HAP-1 (cell line): ENCODE measurements at regions not wholly inside any gene's neighbourhood (a gene's known extent, or its start where the extent isn't known, plus 50 kb on each side); places are given as distances from the start of the nearest gene placed in this dataset.

ENCODE experiments used
- DNase-seq, 2 experiments: peaks; one replicate each; pipeline ENCODE4 v3.0.0-alpha.2; 2016 to 2020; ENCODE audit warnings: low spot score in 2 of 2
- H3K27me3 ChIP-seq: fragments of 250-450 bp; sonication (Bioruptor Pico); 2 replicates; pipeline ENCODE4 v1.5.1; 2020; ENCODE audit warnings: low read depth, mild to moderate bottlenecking, moderate library complexity
- H3K36me3 ChIP-seq: fragments of 250-450 bp; sonication (Bioruptor Pico); replicated peaks from 2 replicates; pipeline ENCODE4 v1.5.1; 2020; ENCODE audit warnings: mild to moderate bottlenecking
- H3K4me1 ChIP-seq: fragments of 250-450 bp; sonication (Bioruptor Pico); 2 replicates; pipeline ENCODE4 v1.5.1; 2020; ENCODE audit warnings: mild to moderate bottlenecking
- H3K4me3 ChIP-seq: fragments of 250-450 bp; sonication (Bioruptor Pico); 2 replicates; pipeline ENCODE4 v1.5.1; 2020; ENCODE audit warnings: mild to moderate bottlenecking, moderate library complexity
- H3K9me3 ChIP-seq: fragments of 250-450 bp; sonication (Bioruptor Pico); 2 replicates; pipeline ENCODE4 v1.5.1; 2020; ENCODE audit warnings: mild to moderate bottlenecking, moderate library complexity
- in situ Hi-C: fragments of 300-500 bp; cut with MboI; formaldehyde crosslinking; loops from 3 replicates; pipeline ENCODE4 v1.14.3; 2020; ENCODE audit warnings: low sequenced_read_pairs, inconsistent platforms, mixed read lengths

DNA sequence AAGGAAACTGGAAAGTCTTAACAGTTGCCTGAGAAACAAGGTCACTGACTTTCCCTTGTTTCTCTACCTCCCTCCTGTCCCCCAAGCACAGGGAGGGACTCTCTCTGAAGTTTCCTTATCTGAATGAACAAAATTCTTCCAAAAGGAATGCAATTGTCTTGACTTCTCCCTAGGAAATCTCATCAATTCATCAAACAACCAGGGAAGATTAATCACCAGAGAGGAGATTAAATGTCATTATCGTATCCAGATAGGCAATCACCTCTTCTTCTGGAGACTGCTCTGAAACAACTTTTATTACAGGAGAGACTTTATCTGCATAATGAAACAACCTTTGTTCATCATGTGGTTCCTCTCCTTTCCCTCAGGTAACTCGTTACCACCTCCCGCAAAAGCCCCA, 431.4 kb downstream of the SLC16A7 start:
- H3K4me1 ChIP-seq: no peaks in the 10 kb centered on the region
- no peaks in the 10 kb centered on the region for H3K27me3 ChIP-seq
- no peaks in the 10 kb centered on the region for H3K9me3 ChIP-seq
- H3K4me3 ChIP-seq: no peak overlapping the region
- H3K36me3 ChIP-seq: no peaks in the 10 kb centered on the region
- in situ Hi-C loops: no loop called here
- DNase-seq: no peak

DNA sequence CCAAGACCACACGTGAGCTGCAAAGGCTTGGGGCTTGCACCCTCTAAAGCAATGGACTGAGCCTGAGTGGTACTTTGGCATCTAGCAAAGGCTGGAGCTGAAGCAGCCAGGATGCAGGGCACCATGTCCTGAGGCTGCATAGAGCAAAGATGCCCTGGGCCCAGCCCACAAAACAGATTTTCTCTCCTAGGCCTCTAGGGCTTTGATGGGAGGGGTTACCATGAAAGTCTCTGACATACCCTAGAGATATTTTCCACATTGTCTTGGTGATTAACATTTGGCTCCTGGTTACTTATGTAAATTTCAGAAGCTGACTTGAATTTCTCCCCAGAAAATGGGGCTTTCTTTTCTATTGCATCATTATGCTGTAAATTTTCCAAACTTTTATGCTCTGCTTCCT, 438.3 kb downstream of the SLC16A7 start:
- H3K4me1 ChIP-seq: no peaks in the 10 kb centered on the region
- no peak for DNase-seq
- no peaks in the 10 kb centered on the region for H3K36me3 ChIP-seq
- H3K27me3 ChIP-seq: no peaks in the 10 kb centered on the region
- in situ Hi-C loops: no loop called here
- H3K9me3 ChIP-seq: no peaks in the 10 kb centered on the region; the same call in 1 of the 2 replicates
- H3K4me3 ChIP-seq: no peak overlapping the region

DNA sequence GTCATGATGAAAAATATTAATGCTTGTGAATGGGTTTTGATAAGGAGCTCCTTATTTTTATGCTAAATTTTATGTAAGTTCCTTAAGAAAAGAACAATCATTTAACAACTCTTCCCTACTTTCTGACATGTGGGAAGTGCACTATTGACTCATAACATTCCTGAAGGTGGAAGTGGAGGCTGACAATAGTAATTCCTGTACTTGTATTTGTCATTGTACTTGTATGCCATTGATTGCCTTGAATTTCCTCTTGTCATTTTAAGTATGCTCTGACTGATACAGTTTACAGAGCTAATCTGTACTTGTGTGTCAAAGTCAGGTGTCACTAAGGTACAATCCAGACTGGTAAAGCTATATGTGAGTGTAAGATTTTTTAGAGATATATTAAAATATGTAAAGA, 440.0 kb downstream of the SLC16A7 start:
- H3K4me1 ChIP-seq: no peaks in the 10 kb centered on the region
- H3K27me3 ChIP-seq: no peaks in the 10 kb centered on the region
- no peak overlapping the region for H3K4me3 ChIP-seq
- DNase-seq: no peak
- no peaks in the 10 kb centered on the region; the same call in 1 of the 2 replicates for H3K9me3 ChIP-seq
- no peaks in the 10 kb centered on the region for H3K36me3 ChIP-seq
- in situ Hi-C loops: no loop called here

DNA sequence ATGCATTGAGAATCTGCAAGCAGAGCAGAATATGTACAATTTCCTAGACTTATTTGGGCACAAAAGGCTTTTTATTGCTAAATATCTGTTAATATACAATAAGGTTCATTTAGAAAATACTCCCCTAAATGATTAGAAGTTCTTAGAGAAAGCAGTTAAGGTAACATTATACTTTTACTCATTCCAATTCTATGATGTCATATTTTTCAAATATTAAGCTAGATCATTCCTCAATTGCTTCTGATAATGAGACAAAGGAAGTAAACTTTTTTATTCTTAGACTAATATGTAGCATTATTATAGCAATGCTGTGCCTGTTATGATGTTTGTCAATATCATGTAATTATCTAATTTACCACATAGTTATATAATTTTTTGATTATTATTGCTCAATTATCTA, 447.0 kb downstream of the SLC16A7 start:
- in situ Hi-C loops: no loop called here
- Histone ChIP-seq H3K9me3 (no peaks in the 10 kb centered on the region), H3K27me3 (no peaks in the 10 kb centered on the region), H3K4me1 (no peaks in the 10 kb centered on the region), H3K4me3 (no peak overlapping the region), H3K36me3 (no peaks in the 10 kb centered on the region)
- no peak for DNase-seq

DNA sequence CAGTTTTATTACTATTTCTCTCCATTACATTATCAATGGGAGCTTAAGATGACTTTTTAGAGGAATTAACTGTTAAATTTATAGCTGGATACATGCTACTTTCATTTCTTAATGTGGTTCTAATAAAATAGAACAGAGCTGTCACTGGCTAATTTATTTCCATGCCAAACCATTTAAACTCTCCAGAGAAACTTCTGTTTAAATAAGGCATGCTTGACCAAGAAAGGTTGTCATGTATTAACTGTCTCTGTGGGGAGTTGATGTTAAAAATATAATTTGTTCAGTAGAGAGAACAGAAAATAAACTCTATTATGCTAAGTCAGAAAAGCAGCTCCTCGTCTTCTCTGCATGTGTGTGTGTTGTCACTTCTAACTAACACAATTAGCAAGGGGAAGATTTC, 447.4 kb downstream of the SLC16A7 start:
- H3K4me1 ChIP-seq: no peaks in the 10 kb centered on the region
- H3K36me3 ChIP-seq: no peaks in the 10 kb centered on the region
- DNase-seq: no peak
- H3K4me3 ChIP-seq: no peak overlapping the region
- in situ Hi-C loops: no loop called here
- no peaks in the 10 kb centered on the region for H3K9me3 ChIP-seq
- no peaks in the 10 kb centered on the region for H3K27me3 ChIP-seq

DNA sequence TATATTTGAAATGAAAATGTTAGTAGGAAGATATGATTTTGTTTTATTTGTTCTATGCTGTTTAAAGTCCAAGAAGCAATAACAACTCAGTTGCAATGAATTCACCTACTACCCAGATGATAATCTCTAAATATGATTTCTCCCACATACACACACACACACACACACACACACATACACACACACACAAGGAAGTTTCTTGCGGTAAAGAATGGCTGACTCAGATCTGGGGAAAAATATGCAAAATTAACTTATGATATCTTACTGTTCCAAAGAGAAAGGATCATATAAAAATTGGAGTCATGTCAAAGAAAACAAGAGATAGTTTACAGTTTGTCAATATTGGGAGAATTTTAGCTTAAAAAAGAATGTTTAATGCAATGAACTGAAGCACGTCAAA, 456.7 kb downstream of the SLC16A7 start:
- DNase-seq: no peak
- H3K9me3 ChIP-seq: no peaks in the 10 kb centered on the region
- in situ Hi-C loops: no loop called here

DNA sequence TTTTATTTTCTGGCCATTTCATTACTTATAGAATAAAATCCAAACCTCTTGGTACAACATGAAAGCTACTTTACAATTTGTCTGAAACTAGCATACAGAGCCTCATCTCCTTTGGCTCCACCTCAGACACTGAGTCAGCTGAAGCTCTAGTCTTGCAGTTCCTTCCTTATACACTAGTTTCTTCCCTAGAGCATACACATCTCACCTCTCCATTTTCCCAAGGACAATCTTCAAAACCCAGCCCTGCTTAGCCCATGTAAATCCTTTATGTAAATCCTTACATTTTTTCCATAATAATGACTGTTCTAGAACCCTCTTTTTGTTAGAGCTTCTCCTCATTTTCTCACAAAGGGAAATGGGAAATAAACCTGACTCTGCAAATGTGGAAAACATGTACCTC, 463.4 kb downstream of the SLC16A7 start:
- Histone ChIP-seq H3K36me3 (no peaks in the 10 kb centered on the region), H3K27me3 (no peaks in the 10 kb centered on the region), H3K4me1 (peaks cover 8% of the 10 kb centered on the region), H3K9me3 (no peaks in the 10 kb centered on the region), H3K4me3 (no peak overlapping the region)
- in situ Hi-C loops: no loop called here
- DNase-seq: peak; percentile 25 to 67

More for the DNA sequence above, 456.7 kb downstream of the SLC16A7 start:
- Histone ChIP-seq H3K4me3 (no peak overlapping the region), H3K27me3 (no peaks in the 10 kb centered on the region), H3K36me3 (no peaks in the 10 kb centered on the region), H3K4me1 (no peaks in the 10 kb centered on the region)

DNA sequence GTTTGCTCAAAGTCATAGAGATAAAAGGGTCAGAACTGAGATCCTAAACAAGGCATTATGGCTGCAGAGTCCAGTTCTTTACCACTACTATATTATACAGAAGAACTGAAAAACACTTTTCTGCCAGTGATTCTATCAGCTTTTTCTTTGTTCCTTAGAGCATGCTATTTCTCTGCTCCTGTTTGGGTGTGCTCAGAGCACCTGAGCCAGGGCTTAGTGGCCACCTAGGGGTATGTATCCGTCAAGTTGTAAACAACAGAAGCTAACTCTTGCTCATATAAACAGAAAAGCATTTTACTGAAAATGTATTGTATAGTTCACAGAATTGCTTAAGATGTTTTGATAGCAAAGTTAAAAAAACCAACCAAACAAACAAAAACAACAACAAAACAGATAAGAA, 470.8 kb downstream of the SLC16A7 start:
- H3K36me3 ChIP-seq: no peaks in the 10 kb centered on the region
- H3K9me3 ChIP-seq: no peaks in the 10 kb centered on the region
- in situ Hi-C loops: no loop called here
- H3K4me3 ChIP-seq: no peak overlapping the region
- no peaks in the 10 kb centered on the region for H3K27me3 ChIP-seq
- no peak for DNase-seq
- H3K4me1 ChIP-seq: no peaks in the 10 kb centered on the region

DNA sequence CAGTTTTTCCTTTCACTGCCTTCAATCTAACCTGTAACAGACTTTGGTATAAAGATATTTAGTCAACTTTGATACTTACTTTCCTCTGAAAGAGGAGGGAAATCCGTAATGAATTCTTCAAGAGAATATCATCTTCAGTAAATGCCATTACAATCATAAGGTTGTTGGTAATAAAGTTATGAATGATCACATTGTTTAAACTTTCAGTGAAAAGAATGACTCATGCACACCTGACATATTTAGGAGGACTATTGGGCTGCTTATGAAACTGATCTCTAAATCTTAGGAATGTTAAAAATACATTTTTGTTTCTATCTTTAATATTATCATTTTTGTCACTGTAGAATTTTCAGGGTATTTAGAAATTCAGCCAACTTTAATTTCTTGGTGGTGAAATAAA, 474.7 kb downstream of the SLC16A7 start:
- H3K9me3 ChIP-seq: no peaks in the 10 kb centered on the region
- H3K36me3 ChIP-seq: no peaks in the 10 kb centered on the region; the same call in 1 of the 2 replicates
- peaks cover 16% of the 10 kb centered on the region for H3K4me1 ChIP-seq
- in situ Hi-C loops: no loop called here
- no peaks in the 10 kb centered on the region for H3K27me3 ChIP-seq
- DNase-seq: no peak
- no peak overlapping the region for H3K4me3 ChIP-seq

DNA sequence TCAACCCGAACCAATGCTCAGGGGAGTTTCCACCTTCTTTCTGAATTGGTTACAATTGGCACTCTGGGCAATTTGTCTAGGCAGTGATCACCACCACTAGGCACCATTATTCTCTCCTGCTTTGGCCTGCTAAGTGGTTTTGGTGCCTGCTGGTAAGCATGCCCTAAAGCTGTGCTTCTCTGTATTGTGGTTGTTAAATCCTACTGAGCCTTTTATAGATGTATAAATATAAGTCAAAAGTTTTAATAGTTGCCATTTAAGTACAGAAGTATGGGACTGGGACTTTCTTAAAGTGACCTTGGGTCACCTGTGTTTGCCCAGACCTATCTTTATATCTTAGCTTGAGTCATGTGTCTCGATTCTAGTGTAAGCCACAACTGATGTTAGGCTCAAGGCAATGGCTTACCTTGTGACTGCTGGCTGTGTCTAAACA, 475.9 kb downstream of the SLC16A7 start:
- in situ Hi-C loops: no loop called here
- H3K36me3 ChIP-seq: no peaks in the 10 kb centered on the region; the same call in 1 of the 2 replicates
- DNase-seq: no peak
- peaks cover 16% of the 10 kb centered on the region for H3K4me1 ChIP-seq
- no peaks in the 10 kb centered on the region for H3K27me3 ChIP-seq
- no peaks in the 10 kb centered on the region for H3K9me3 ChIP-seq
- no peak overlapping the region for H3K4me3 ChIP-seq

DNA sequence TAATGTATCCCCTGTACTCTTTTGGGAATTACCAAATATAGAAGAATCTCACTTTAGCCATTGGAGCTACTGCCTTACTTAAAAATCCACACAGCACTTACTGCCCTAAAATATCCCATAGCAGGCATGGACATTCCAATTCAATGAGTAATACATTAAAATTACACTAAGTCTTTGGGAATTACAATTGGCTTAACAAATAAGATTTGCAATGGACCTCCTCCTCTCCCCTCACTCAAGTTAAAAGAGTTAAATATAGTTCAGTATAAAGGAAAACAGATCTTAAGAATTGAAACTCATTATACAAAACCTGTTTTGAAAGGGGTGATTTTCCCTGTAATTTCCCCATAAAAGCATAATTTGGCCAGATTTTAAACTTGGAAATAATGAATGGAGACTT, 477.1 kb downstream of the SLC16A7 start:
- H3K4me1 ChIP-seq: peaks cover 18% of the 10 kb centered on the region
- peak in 1 of 2 experiments; percentile 70 for DNase-seq

DNA sequence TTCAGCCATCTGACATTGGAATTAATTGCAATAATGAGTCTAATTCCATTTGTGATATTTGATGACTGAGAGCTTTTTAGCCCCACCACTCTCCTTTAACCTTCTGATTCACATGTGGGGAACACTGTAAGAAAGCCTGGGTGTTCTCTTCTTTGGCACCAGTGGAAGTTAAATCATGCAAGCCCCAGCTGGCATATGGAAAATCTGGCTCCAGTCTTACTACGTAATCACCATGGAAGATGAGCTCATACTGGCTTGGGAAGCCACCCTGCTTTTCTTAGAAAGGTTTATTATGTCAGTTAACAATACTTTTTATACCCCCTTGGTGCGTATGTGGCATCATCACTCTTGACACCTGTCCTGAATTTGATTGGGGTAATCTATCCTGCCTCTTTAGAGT, 479.3 kb downstream of the SLC16A7 start:
- Histone ChIP-seq H3K4me1 (peaks cover 23% of the 10 kb centered on the region), H3K27me3 (no peaks in the 10 kb centered on the region), H3K36me3 (no peaks in the 10 kb centered on the region; the same call in 1 of the 2 replicates), H3K9me3 (no peaks in the 10 kb centered on the region), H3K4me3 (no peak overlapping the region)
- DNase-seq: no peak
- in situ Hi-C loops: no loop called here

More for the DNA sequence above, 477.1 kb downstream of the SLC16A7 start:
- in situ Hi-C loops: no loop called here
- H3K4me3 ChIP-seq: no peak overlapping the region
- H3K27me3 ChIP-seq: no peaks in the 10 kb centered on the region
- H3K9me3 ChIP-seq: no peaks in the 10 kb centered on the region
- no peaks in the 10 kb centered on the region; the same call in 1 of the 2 replicates for H3K36me3 ChIP-seq

DNA sequence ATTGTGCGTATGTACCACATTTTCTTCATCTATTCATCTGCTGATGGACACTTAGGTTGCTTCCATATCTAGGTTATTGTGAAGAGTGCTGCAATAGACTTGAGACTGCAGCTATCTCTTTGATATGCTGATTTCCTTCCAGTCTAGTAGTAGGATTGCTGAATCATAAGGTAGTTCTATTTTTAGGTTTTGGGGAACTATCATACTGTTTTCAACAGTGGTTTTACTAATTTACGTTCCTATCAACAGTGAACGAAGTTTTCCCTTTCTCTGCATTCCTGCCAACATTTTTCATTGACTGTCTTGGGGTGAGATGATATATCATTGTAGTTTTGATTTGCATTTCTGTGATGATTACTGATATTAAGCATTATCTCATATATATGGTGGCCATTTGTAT, 482.2 kb downstream of the SLC16A7 start:
- Histone ChIP-seq H3K36me3 (no peaks in the 10 kb centered on the region), H3K4me1 (peaks cover 14% of the 10 kb centered on the region), H3K4me3 (no peak overlapping the region), H3K9me3 (no peaks in the 10 kb centered on the region), H3K27me3 (no peaks in the 10 kb centered on the region)
- peak in 1 of 2 experiments; percentile 5 for DNase-seq
- in situ Hi-C loops: no loop called here

DNA sequence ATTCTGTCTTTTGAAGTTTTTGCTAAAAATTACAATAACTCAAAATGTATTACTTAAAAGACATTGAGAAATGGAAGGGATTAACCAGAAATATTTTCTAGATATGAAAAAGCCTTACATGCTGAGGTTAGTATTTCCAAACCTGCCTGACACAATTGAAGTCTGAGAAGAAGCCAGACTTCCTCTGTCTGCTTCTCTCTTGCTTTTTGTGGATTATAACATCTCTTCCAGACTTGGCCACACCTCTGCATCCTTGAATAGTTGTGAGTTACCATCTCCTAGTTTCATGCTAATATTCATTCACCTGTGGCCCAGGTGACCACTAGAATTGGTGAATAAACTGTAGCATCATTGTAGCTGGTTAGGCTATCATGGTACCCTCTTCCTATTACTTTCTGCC, 497.6 kb downstream of the SLC16A7 start:
- Histone ChIP-seq H3K4me1 (0 out of 2 replicates have a peak, but pooled peaks cover 5% of the 10 kb centered on the region), H3K4me3 (no peak overlapping the region), H3K9me3 (no peaks in the 10 kb centered on the region), H3K36me3 (no peaks in the 10 kb centered on the region), H3K27me3 (no peaks in the 10 kb centered on the region)
- no peak for DNase-seq
- in situ Hi-C loops: no loop called here

DNA sequence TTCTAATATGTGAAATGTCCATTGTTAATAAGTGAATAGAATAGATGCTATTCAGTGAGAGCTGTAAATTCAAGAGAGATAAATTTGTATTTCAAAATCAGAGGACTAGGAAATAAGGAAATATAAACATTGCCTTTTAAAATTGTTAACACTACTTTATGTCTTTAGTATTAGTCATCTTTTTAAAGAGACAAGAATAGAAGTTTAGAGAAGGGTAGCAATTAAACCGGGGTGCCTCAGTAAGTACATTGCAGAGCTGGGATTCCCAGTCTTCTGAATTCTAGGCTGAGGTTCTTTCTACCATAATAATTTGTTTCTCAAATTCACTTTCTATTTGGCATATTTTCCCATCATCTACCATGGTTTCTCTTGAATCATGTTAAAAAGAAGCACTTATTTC, 498.6 kb downstream of the SLC16A7 start:
- no peak for DNase-seq
- Histone ChIP-seq H3K9me3 (peaks cover under 1% of the 10 kb centered on the region; the same call in 1 of the 2 replicates), H3K27me3 (no peaks in the 10 kb centered on the region), H3K4me1 (0 out of 2 replicates have a peak, but pooled peaks cover 5% of the 10 kb centered on the region), H3K36me3 (no peaks in the 10 kb centered on the region), H3K4me3 (no peak overlapping the region)
- in situ Hi-C loops: no loop called here
